ENCODE measurements at regions not wholly inside any gene's neighbourhood (a gene's known extent, or its start where the extent isn't known, plus 50 kb on each side); places are given as distances from the start of the nearest gene placed in this dataset.

DNA sequence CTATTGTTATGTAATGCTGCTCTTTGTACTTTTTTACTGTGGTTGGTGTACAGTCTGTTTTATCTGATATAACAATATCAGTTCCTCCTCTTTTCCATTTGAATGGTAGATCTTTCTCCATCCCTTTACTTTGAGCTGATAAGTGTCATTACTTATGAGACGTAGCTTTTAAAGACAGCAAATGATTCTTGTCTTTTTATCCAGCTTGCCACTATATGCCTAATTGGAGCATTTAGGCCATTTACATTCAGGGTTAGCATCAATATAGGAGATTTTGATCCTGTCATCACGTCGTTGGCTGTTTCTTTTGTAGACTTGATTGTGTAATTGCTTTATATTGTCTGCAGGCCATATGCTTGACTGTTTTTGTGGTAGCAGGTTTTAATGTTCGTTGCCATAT lies 894.2 kb upstream of the ATXN8OS start:
- intact Hi-C loops (cut with micrococcal nuclease; ENCODE audit: unreplicated experiment): no loop called here
- TF ChIP-seq ZNF384 (IDR thresholded peaks at IDR 0.05; ENCODE audit: borderline replicate concordance, low read depth, low read length) (no peak), SP1 (IDR thresholded peaks at IDR 0.05; ENCODE audit: low read depth, low read length) (no peak), YBX1 (IDR thresholded peaks at IDR 0.05) (no peak)
- Histone ChIP-seq H4K20me1 (ENCODE audit: control insufficient read depth, insufficient read depth) (no peaks in the 10 kb centered on the region), H3K27me3 (replicated peaks in 1 of 2; ENCODE audit: control insufficient read depth in 2 of 2, insufficient read depth in 2 of 2, low read length in 1 of 2) (no peaks in the 10 kb centered on the region), H3K36me3 (ENCODE audit: control insufficient read depth in 2 of 2, insufficient read depth in 2 of 2, low read length in 1 of 2) (no peaks in the 10 kb centered on the region), H3K9me3 (replicated peaks; ENCODE audit: control insufficient read depth, insufficient read depth, low read length) (no peaks in the 10 kb centered on the region), H3K4me3 (no peak overlapping the region), H3K9ac (ENCODE audit: control insufficient read depth, insufficient read depth, low read length) (no peak overlapping the region), H2AFZ (ENCODE audit: control insufficient read depth, low read depth, low read length) (no peak overlapping the region), H3K4me1 (ENCODE audit: control insufficient read depth, insufficient read depth, low read length) (no peaks in the 10 kb centered on the region), H3K27ac (ENCODE audit: control insufficient read depth, insufficient read depth) (no peak overlapping the region), H3K79me2 (ENCODE audit: control insufficient read depth, insufficient read depth, low read length) (no peaks in the 10 kb centered on the region), H3K4me2 (ENCODE audit: control insufficient read depth, insufficient read depth) (no peak overlapping the region)
- in situ Hi-C loops (cut with MboI): no loop called here
- 1% methylated on average over 4 of the region's 4 CpGs for WGBS (ENCODE audit: insufficient coverage, insufficient replicate concordance, low lambda C conversion rate, missing lambda C conversion rate)
- SMC1A ChIA-PET (ENCODE audit: uncharacterized antibody, unreplicated experiment): no interaction called here
- ATAC-seq (no peak), FAIRE-seq (no peak), DNase-seq (ENCODE audit: low read depth, low spot score) (no peak)
- POLR2A ChIA-PET: interaction anchor here (0.6 kb wide), 1 partner anchor 23 kb away, joined by 3 read pairs; no protein-coding TSS in a partner anchor
- BruUV-seq (replicated peaks): no TSS peak
- RAD21 ChIA-PET (ENCODE audit: unreplicated experiment): no interaction called here
- CTCF ChIA-PET: interaction anchor here (0.7 kb wide), 1 partner anchor 1375 kb away, joined by 3 read pairs; no protein-coding TSS in a partner anchor

GRCh38 chr13:69204620-69205019 lies 903.0 kb upstream of the ATXN8OS start:
- no peak overlapping the region for H3K27ac ChIP-seq (ENCODE audit: control insufficient read depth, insufficient read depth)
- H3K4me2 ChIP-seq (ENCODE audit: control insufficient read depth, insufficient read depth): no peak overlapping the region
- in situ Hi-C loops (cut with MboI) (no loop called here), intact Hi-C loops (cut with micrococcal nuclease; ENCODE audit: unreplicated experiment) (no loop called here)
- H3K4me1 ChIP-seq (ENCODE audit: control insufficient read depth, insufficient read depth, low read length): no peaks in the 10 kb centered on the region
- no peaks in the 10 kb centered on the region for H3K27me3 ChIP-seq (replicated peaks in 1 of 2; ENCODE audit: control insufficient read depth in 2 of 2, insufficient read depth in 2 of 2, low read length in 1 of 2)
- no peaks in the 10 kb centered on the region for H3K36me3 ChIP-seq (ENCODE audit: control insufficient read depth in 2 of 2, insufficient read depth in 2 of 2, low read length in 1 of 2)
- BruUV-seq (replicated peaks): no TSS peak
- DNase-seq (ENCODE audit: low read depth, low spot score) (no peak), ATAC-seq (no peak), FAIRE-seq (no peak)
- ChIA-PET SMC1A (ENCODE audit: uncharacterized antibody, unreplicated experiment) (no interaction called here), CTCF (no interaction called here), RAD21 (ENCODE audit: unreplicated experiment) (no interaction called here), POLR2A (interaction anchor here (0.5 kb wide), 1 partner anchor 18 kb away, joined by 8 read pairs; no protein-coding TSS in a partner anchor)
- no peak overlapping the region for H2AFZ ChIP-seq (ENCODE audit: control insufficient read depth, low read depth, low read length)
- no peaks in the 10 kb centered on the region for H3K9me3 ChIP-seq (replicated peaks; ENCODE audit: control insufficient read depth, insufficient read depth, low read length)
- no peaks in the 10 kb centered on the region for H4K20me1 ChIP-seq (ENCODE audit: control insufficient read depth, insufficient read depth)
- 32% methylated on average over 2 of the region's 2 CpGs for WGBS (ENCODE audit: insufficient coverage, insufficient replicate concordance, low lambda C conversion rate, missing lambda C conversion rate)
- no peak overlapping the region for H3K9ac ChIP-seq (ENCODE audit: control insufficient read depth, insufficient read depth, low read length)
- H3K79me2 ChIP-seq (ENCODE audit: control insufficient read depth, insufficient read depth, low read length): no peaks in the 10 kb centered on the region
- TF ChIP-seq ZNF274 (IDR thresholded peaks at IDR 0.05; ENCODE audit: insufficient read depth, insufficient read length): no peak
- no peak overlapping the region for H3K4me3 ChIP-seq
